SK-N-SH (cell line): ENCODE measurements at regions not wholly inside any gene's neighbourhood (a gene's known extent, or its start where the extent isn't known, plus 50 kb on each side); places are given as distances from the start of the nearest gene placed in this dataset.
A peak's percentile ranks its signal among the peaks of the same experiment; 100 is the strongest.

Experiments
- CTCF ChIA-PET: fragments of 300-600, 350-600 bp; formaldehyde crosslinking; extraction: SDS; loops from one replicate; lab custom pipeline; 2021; lab: Yijun Ruan, JAX
- POLR2A ChIA-PET: fragments of 350-600 bp; sonication (Branson Sonifier 250); formaldehyde crosslinking; extraction: SDS; loops from one replicate; lab custom pipeline; 2020; ENCODE audit warnings: antibody characterized with exemption, inconsistent platforms; lab: Yijun Ruan, JAX
- DNase-seq: peaks from one replicate; pipeline ENCODE4 v3.0.0; 2012
- H2AFZ ChIP-seq: fragments of 200-600 bp; sonication (generic); 2 replicates; pipeline ENCODE4 v1.8.1; 2016; ENCODE audit warnings: antibody characterized with exemption, mild to moderate bottlenecking, low read depth
- H3F3A ChIP-seq: fragments of 200-600 bp; sonication (generic); replicated peaks from 2 replicates; pipeline ENCODE3; 2016; ENCODE audit warnings: antibody characterized with exemption, mild to moderate bottlenecking; ENCODE audit not compliant: insufficient read depth
- H3K27ac ChIP-seq, 2 experiments: fragments of 200-500 bp in 1 of 2; fragments of 200-600 bp in 1 of 2; sonication (Bioruptor generic) in 1 of 2; sonication (generic), shearing (Covaris generic) in 1 of 2; 2 replicates each; pipeline versions ENCODE4 v1.5.1 to v1.6.1; 2014 to 2016; ENCODE audit warnings: low read depth in 2 of 2, inconsistent platforms in 1 of 2, low read length in 1 of 2, mild to moderate bottlenecking in 1 of 2, mixed read lengths in 1 of 2
- H3K27me3 ChIP-seq: fragments of 200-600 bp; sonication (generic), shearing (Covaris generic); 2 replicates; pipeline ENCODE4 v1.6.1; 2016; ENCODE audit warnings: mixed run types; ENCODE audit not compliant: insufficient read depth
- H3K36me3 ChIP-seq, 2 experiments: fragments of 200-500 bp in 1 of 2; fragments of 200-600 bp in 1 of 2; sonication (Bioruptor generic) in 1 of 2; sonication (generic) in 1 of 2; replicated peaks in 1 of 2; 2 replicates each; pipeline versions ENCODE3 to v1.5.1; 2014 to 2016; ENCODE audit warnings: low read length in 1 of 2, mild to moderate bottlenecking in 1 of 2; ENCODE audit not compliant: insufficient read depth in 2 of 2, control insufficient read depth in 1 of 2
- H3K4me1 ChIP-seq, 2 experiments: fragments of 200-500 bp in 1 of 2; fragments of 200-600 bp in 1 of 2; sonication (Bioruptor generic) in 1 of 2; sonication (generic), shearing (Covaris generic) in 1 of 2; 2 replicates each; pipeline versions ENCODE4 v1.5.1 to v1.6.1; 2014 to 2016; ENCODE audit warnings: low read depth in 1 of 2, low read length in 1 of 2, mixed run types in 1 of 2; ENCODE audit not compliant: insufficient read depth in 2 of 2, control insufficient read depth in 1 of 2
- H3K4me2 ChIP-seq: fragments of 200-600 bp; sonication (generic), shearing (Covaris generic); 2 replicates; pipeline ENCODE4 v1.6.1; 2017; ENCODE audit warnings: mixed run types
- H3K4me3 ChIP-seq, 2 experiments: fragments of 200-500 bp in 1 of 2; fragments of 200-600 bp in 1 of 2; sonication (Bioruptor generic) in 1 of 2; sonication (generic), shearing (Covaris generic) in 1 of 2; 2 replicates each; pipeline versions ENCODE4 v1.5.1 to v1.8.1; 2014 to 2016; ENCODE audit warnings: low read depth in 2 of 2, inconsistent platforms in 1 of 2, low read length in 1 of 2, mild to moderate bottlenecking in 1 of 2, mixed read lengths in 1 of 2, moderate library complexity in 1 of 2
- H3K79me2 ChIP-seq: fragments of 200-600 bp; sonication (generic); 2 replicates; pipeline ENCODE4 v1.8.1; 2017; ENCODE audit warnings: mild to moderate bottlenecking; ENCODE audit not compliant: insufficient read depth
- H3K9ac ChIP-seq: fragments of 200-600 bp; sonication (generic); 2 replicates; pipeline ENCODE4 v1.6.1; 2017; ENCODE audit warnings: mixed run types
- H3K9me2 ChIP-seq: fragments of 200-600 bp; sonication (generic); 2 replicates; pipeline ENCODE4 v1.6.1; 2017; ENCODE audit warnings: mixed run types
- H3K9me3 ChIP-seq: fragments of 200-600 bp; sonication (generic); 2 replicates; pipeline ENCODE4 v1.6.1; 2017; ENCODE audit warnings: mixed run types, mild to moderate bottlenecking, moderate library complexity
- H4K20me1 ChIP-seq: fragments of 200-600 bp; sonication (generic); 2 replicates; pipeline ENCODE4 v1.6.1; 2017; ENCODE audit warnings: mild to moderate bottlenecking, mixed run types; ENCODE audit not compliant: insufficient read depth
- CHD2 ChIP-seq: fragments of 150-350 bp; IDR thresholded peaks from 2 replicates; pipeline ENCODE4 v1.6.1; 2018; ENCODE audit warnings: low read length; ENCODE audit not compliant: partially characterized antibody
- ELF1 ChIP-seq: IDR thresholded peaks from 2 replicates; pipeline ENCODE4 v1.4.0; 2012
- EZH2phosphoT487 ChIP-seq: fragments of 200-600 bp; sonication (generic); IDR thresholded peaks from 2 replicates; pipeline ENCODE4 v1.6.1; 2017; ENCODE audit warnings: low read depth, mixed run types, mild to moderate bottlenecking, antibody characterized with exemption, moderate library complexity, borderline replicate concordance
- GABPA ChIP-seq: IDR thresholded peaks from 2 replicates; pipeline ENCODE4 v1.4.0; 2012; ENCODE audit warnings: low read depth, mild to moderate bottlenecking
- IRF3 ChIP-seq: fragments of 150-350 bp; IDR thresholded peaks from 2 replicates; pipeline ENCODE4 v1.6.1; 2016; ENCODE audit warnings: mild to moderate bottlenecking, low read depth, low read length
- MXI1 ChIP-seq: IDR thresholded peaks from 2 replicates; pipeline ENCODE4 v1.6.1; 2012; ENCODE audit warnings: mild to moderate bottlenecking, low read depth, low read length, improper control_type of control experiment
- NRF1 ChIP-seq: IDR thresholded peaks from 2 replicates; pipeline ENCODE4 v1.6.1; 2012; ENCODE audit warnings: low read depth, mild to moderate bottlenecking, low read length
- POLR2AphosphoS5 ChIP-seq: IDR thresholded peaks from 2 replicates; pipeline ENCODE4 v1.6.1; 2012; ENCODE audit warnings: low read depth, low read length
- RAD21 ChIP-seq: IDR thresholded peaks from 2 replicates; pipeline ENCODE4 v1.6.1; 2012; ENCODE audit warnings: mild to moderate bottlenecking, low read length
- REST ChIP-seq: IDR thresholded peaks from 2 replicates; pipeline ENCODE4 v1.6.1; 2012; ENCODE audit warnings: mild to moderate bottlenecking, low read depth, low read length, moderate library complexity
- RXRA ChIP-seq: IDR thresholded peaks from 2 replicates; pipeline ENCODE4 v1.4.0; 2012; ENCODE audit warnings: low read depth, mild to moderate bottlenecking, borderline replicate concordance
- SMC3 ChIP-seq: IDR thresholded peaks from 2 replicates; pipeline ENCODE4 v1.6.1; 2012; ENCODE audit warnings: low read depth, low read length, improper control_type of control experiment
- TAF1 ChIP-seq: IDR thresholded peaks from 2 replicates; pipeline ENCODE4 v1.6.1; 2012; ENCODE audit warnings: low read depth, mild to moderate bottlenecking, low read length, moderate library complexity, borderline replicate concordance
- TEAD4 ChIP-seq: IDR thresholded peaks from 2 replicates; pipeline ENCODE4 v1.4.0; 2012; ENCODE audit warnings: mild to moderate bottlenecking, borderline replicate concordance; ENCODE audit not compliant: insufficient read depth
- USF1 ChIP-seq: IDR thresholded peaks from 2 replicates; pipeline ENCODE4 v1.4.0; 2012; ENCODE audit warnings: low read depth, borderline replicate concordance
- USF2 ChIP-seq: fragments of 150-350 bp; IDR thresholded peaks from 2 replicates; pipeline ENCODE4 v1.6.1; 2017; ENCODE audit warnings: antibody characterized with exemption, low read length, low read depth, borderline replicate concordance
- YY1 ChIP-seq: IDR thresholded peaks from 2 replicates; pipeline ENCODE4 v1.4.0; 2012; ENCODE audit warnings: low read depth, mild to moderate bottlenecking
- ZBTB33 ChIP-seq: IDR thresholded peaks from 2 replicates; pipeline ENCODE4 v1.4.0; 2012; ENCODE audit warnings: low read depth, borderline replicate concordance
- WGBS: methylation state at CpG from one replicate; pipeline ENCODE4 v1.1.6; 2017; ENCODE audit warnings: low lambda C conversion rate; 5-methylcytosine and 5-hydroxymethylcytosine counted together
- TF ChIP-seq, protein P1 (sequence below): IDR thresholded peaks from 2 replicates; pipeline ENCODE4 v1.4.0; 2012; ENCODE audit warnings: low read depth
- TF ChIP-seq, protein P2 (sequence below): IDR thresholded peaks from 2 replicates; pipeline ENCODE4; 2012

- POLR2A ChIA-PET = interaction anchor here (1.3 kb wide), 1 partner anchor 83 kb away, joined by 3 read pairs; no protein-coding TSS in a partner anchor
- no peak for DNase-seq
- CTCF ChIA-PET = interaction anchor here (0.7 to 1.4 kb wide), 4 partner anchors 19 to 83 kb away, joined by 3 to 5 read pairs (median 3); no protein-coding TSS in a partner anchor
- Histone ChIP-seq H3K79me2 (no peaks in the 10 kb centered on the region), H3K4me1 (peaks cover 0 to 30% of the 10 kb centered on the region in 2 experiments; a peak in 3 of 4 replicates), H3K4me2 (no peak overlapping the region), H3K9me2 (no peaks in the 10 kb centered on the region), H3K27me3 (no peaks in the 10 kb centered on the region), H2AFZ (0 out of 2 replicates have a peak overlapping the region, but pooled peaks have one; percentile 4), H3K36me3 (no peaks in the 10 kb centered on the region), H3K27ac (peak overlapping the region; percentile 29 to 60; a peak in 3 of 4 replicates), H3K9ac (no peak overlapping the region), H3K4me3 (no peak overlapping the region), H4K20me1 (no peaks in the 10 kb centered on the region), H3F3A (peaks cover 22% of the 10 kb centered on the region), H3K9me3 (no peaks in the 10 kb centered on the region)
- 45% methylated on average over 2 of the region's 2 CpGs for WGBS
- TF ChIP-seq REST = no peak
- no peak for TF ChIP-seq IRF3
- TF ChIP-seq RXRA = no peak
- no peak for TF ChIP-seq RAD21
- no peak for TF ChIP-seq ELF1
- no peak for TF ChIP-seq YY1
- TF ChIP-seq SMC3 = no peak
- TF ChIP-seq TEAD4 = no peak
- no peak for TF ChIP-seq EZH2phosphoT487
- TF ChIP-seq TAF1 = no peak
- no peak for TF ChIP-seq USF1
- TF ChIP-seq NRF1 = no peak
- TF ChIP-seq, protein P1, sequence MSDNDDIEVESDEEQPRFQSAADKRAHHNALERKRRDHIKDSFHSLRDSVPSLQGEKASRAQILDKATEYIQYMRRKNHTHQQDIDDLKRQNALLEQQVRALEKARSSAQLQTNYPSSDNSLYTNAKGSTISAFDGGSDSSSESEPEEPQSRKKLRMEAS = no peak
- no peak for TF ChIP-seq POLR2AphosphoS5
- TF ChIP-seq GABPA = no peak
- TF ChIP-seq CHD2 = no peak
- TF ChIP-seq, protein P2, sequence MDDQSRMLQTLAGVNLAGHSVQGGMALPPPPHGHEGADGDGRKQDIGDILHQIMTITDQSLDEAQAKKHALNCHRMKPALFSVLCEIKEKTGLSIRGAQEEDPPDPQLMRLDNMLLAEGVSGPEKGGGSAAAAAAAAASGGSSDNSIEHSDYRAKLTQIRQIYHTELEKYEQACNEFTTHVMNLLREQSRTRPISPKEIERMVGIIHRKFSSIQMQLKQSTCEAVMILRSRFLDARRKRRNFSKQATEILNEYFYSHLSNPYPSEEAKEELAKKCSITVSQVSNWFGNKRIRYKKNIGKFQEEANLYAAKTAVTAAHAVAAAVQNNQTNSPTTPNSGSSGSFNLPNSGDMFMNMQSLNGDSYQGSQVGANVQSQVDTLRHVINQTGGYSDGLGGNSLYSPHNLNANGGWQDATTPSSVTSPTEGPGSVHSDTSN = no peak
- TF ChIP-seq USF2 = no peak
- no peak for TF ChIP-seq ZBTB33
- no peak for TF ChIP-seq MXI1
Measured at GRCh38 chr11:103619938-103620337, 416.5 kb upstream of the DDI1 start.
